ELF-1 (cell line): ENCODE measurements at regions not wholly inside any gene's neighbourhood (a gene's known extent, or its start where the extent isn't known, plus 50 kb on each side); places are given as distances from the start of the nearest gene placed in this dataset.

Experiments
- DNase-seq: peaks from one replicate; pipeline ENCODE4 v3.0.0-alpha.2; 2016; ENCODE audit warnings: low read depth, low spot score

- no peak for DNase-seq
Observed at GRCh38 chr18:11269257-11269656, 119.9 kb upstream of the PIEZO2 start.

GRCh38 chr18:11268741-11269233, 119.4 kb upstream of the PIEZO2 start:
- no peak for DNase-seq

GRCh38 chr18:11268153-11268552, 118.8 kb upstream of the PIEZO2 start:
- DNase-seq: no peak

DNA sequence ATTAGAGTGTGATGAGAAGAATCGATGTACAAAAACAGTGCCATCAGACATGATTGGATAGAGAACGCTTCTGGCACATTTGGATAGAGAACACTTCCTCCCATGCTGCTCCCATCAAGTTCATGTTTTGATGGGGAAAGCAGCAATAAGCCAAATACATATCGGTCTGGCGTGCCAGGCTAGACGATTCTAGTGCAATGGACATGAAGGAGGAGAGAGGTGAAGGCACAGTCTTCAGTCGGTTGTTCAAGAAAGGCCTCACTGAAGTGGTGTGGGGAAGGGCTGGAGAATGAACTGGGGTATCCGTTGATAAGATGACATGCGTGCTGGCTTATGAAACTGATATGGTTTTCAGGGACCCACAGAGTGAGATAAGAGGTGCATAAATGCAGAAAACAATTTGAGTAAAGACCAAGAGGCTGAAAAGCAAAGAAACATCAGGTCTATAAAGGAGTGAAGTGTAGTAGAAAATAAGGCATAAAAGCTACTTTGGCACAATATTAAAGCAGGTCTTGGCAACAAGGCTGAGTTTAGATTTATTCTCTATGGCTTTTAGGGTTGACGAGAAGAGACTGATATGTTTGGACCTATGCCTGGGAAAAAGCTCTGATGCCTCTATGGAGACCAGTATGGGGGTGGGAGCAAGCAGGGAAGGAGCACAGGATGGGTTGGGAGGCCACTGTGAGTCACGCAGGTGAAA, 117.6 kb upstream of the PIEZO2 start:
- no peak for DNase-seq

DNA sequence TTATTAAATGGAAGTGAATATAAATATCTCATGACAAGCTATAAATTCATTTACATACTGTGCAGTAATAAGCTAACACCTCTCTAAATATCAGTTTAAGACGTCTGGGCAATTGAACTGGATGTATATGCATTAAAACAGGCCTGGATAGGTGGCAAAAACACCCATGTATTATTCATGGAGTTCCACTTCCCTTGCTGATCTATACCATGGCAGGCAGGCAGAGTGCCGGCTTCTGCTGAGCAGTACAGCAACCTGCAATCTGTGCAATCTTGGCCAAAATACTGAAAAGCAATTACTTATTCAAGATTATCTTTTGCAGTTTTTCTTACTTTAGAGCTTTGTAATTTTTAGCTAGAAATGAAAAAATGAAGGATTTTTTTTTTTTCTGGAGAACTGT, 112.1 kb upstream of the PIEZO2 start:
- no peak for DNase-seq

GRCh38 chr18:11260961-11261461, 111.6 kb upstream of the PIEZO2 start:
- peak; percentile 64 for DNase-seq

- DNase-seq: peak; percentile 6
Observed at GRCh38 chr18:11259469-11260150, 110.2 kb upstream of the PIEZO2 start.

- DNase-seq: no peak
Observed at GRCh38 chr18:11258039-11258610, 108.8 kb upstream of the PIEZO2 start.

GRCh38 chr18:11256251-11256650, 106.9 kb upstream of the PIEZO2 start:
- DNase-seq: no peak

GRCh38 chr18:11251891-11252270, 102.5 kb upstream of the PIEZO2 start:
- no peak for DNase-seq

GRCh38 chr18:11251229-11251890, 102.0 kb upstream of the PIEZO2 start:
- no peak for DNase-seq

DNA sequence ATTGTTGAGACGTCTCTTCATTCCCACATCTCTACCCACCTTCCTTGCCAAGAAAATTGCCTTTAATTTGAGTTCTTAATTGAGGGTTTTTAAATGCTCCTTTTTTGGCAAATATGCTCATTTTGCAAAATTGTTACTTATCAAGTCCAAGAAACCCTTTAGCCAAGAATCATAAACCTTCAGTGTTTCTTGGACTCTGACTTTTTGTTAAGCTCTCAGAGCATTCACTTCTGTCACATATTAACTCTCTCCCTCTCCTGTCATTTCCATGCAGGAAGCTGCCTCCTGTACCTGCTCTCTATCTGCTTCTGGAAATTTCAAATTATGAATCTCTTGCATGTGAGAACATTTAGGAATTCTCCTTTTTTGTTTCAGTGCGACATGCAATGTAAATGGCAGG, 100.0 kb upstream of the PIEZO2 start:
- DNase-seq: no peak

DNA sequence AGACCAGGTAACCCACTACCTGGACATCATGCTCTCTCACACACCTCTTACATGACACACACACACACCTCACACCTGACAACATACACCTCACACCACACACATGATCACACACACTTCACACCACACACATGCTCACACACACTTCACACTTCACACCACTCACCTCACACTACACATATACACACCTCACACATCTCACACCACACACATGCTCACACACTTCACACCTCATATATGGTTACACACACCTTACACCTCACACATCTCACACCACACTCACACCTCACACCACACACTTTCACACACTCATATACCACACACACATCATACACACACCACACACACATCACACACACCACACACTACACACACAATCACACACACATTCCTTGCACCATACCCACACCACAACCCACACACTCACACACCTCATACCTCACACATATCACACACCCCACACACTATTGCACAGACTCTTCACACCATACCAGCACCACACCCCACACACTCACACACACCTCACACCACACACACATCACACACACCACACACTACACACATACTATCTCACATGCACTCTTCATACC, 98.1 kb upstream of the PIEZO2 start:
- DNase-seq: no peak

DNA sequence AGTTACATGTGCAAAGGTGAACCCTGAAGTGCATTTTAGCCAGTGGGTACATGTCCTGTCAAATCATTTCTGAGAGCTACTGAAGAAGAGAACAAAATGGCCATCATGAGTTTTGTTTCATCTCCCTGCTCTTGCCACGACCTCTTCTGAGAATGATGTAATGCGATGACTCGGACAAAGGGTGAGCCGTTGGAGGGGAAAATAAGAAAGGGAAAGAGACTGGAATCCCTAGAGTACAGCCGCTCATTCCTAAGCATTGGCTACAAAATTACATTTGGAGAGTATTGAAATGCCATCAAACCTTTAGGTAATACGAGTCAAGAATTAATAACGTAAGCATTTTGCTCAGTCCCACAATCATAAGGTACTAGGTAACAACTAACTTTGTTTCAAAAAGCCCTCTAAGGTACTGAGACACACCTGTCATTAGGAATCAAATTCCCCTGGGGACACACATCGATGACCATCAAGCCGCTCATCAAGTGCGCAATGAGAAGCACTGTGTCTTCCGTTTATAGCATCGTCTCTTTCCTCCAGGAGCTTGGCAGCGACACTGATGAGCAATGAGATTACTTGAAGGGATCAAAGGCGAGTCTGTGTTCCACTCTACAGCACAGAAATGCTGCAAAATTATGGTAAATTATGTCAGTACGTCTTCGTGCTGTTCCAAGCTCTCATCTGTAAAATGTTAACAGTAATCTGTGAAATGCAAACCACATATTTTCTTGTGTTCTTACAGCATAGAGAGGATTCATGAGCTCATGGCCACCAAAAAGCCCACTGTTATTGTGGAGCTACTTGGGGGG, 97.3 kb upstream of the PIEZO2 start:
- DNase-seq: no peak

- no peak for DNase-seq
Observed at GRCh38 chr18:11245879-11246278, 96.5 kb upstream of the PIEZO2 start.

DNA sequence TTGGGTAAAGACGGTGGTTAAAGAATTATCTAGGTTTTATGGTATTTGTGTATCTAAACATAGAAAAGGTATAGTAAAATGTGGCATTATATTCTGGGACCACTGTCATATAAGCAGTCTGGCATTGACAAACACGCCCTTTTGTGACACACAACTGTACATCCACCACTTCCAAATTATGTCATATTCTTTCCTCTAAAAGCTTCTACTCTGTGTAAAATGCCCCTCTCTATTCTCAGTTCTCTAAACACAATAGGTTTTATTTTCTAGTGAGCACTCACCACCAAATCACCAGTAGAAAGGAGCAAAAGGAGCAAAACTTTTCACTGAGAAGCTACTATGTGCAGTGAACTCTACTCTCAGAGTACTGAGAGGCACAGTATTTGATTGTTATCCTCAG, 88.1 kb upstream of the PIEZO2 start:
- DNase-seq: no peak

DNA sequence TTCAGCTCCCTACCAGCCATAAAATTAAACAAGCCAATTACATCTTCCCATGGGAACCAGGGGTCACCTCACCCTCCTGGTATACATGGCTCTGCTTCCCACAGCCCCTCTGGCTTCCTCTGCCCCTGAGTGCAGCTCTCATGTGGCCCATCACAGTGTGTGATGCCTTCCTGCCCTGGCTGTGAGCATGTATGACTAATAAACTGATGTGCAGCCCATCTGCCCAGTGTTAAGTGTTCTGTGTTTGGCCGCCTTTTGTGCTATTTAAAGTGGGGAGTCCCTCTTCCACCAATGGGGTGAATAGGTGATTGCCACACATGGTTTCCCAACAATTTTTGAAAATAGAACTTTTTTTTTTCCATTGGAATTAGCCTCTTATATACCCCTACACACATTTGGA, 87.7 kb upstream of the PIEZO2 start:
- no peak for DNase-seq

GRCh38 chr18:11224153-11224552, 74.8 kb upstream of the PIEZO2 start:
- no peak for DNase-seq

DNA sequence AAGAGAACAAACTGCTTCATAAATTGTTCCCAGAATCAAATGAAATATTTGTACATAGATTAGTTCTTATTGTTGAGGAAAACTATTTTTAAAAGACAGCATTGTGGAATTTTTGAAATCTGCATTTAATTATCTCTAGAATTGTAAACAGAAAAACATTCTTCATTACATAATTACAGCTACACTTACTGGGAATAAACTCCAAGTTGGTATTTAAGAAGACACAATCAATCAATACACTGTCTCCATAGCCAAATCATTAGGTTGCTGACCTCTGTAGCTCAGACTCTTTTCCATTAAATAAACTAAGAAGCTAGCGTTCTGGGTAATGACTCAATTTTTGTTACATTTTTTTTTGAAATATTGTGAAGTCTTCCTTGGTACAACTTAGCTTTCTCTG, 70.2 kb upstream of the PIEZO2 start:
- DNase-seq: no peak

- no peak for DNase-seq
Observed at GRCh38 chr18:11215216-11215615, 65.8 kb upstream of the PIEZO2 start.

DNA sequence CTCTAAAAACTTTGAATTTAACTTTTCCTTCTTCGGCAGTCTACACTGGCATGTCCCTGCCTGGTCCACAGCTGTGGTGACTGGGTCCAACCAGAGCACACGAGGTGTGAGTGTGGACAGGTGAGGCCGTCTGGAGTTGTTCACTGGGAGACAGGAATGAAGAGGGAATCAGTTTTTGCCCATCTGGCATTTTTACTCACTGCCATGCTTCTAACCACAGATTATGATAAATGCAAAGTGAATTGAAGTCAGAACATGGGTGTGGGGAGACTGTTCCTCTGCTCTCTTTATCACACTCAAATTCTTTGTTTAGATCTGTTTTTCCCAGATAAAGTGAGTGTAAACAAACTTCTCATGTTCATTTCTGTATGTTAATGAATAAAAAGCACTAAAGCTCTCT, 54.7 kb upstream of the PIEZO2 start:
- DNase-seq: no peak
